KMS-11 (cell line): ENCODE measurements at regions not wholly inside any gene's neighbourhood (a gene's known extent, or its start where the extent isn't known, plus 50 kb on each side); places are given as distances from the start of the nearest gene placed in this dataset.

Source experiments
- H2AFZ ChIP-seq: fragments of 200-600 bp; sonication (generic); 2 replicates; pipeline ENCODE4 v1.6.1; 2016; ENCODE audit warnings: antibody characterized with exemption, mixed run types, low read depth
- H3K27ac ChIP-seq: fragments of 200-600 bp; sonication (generic); 2 replicates; pipeline ENCODE4 v1.6.1; 2016; ENCODE audit warnings: mild to moderate bottlenecking, mixed run types
- H3K27me3 ChIP-seq: fragments of 200-600 bp; sonication (generic); 2 replicates; pipeline ENCODE4 v1.6.1; 2017; ENCODE audit warnings: mild to moderate bottlenecking, low read depth, mixed run types, moderate library complexity; ENCODE audit not compliant: insufficient read depth
- H3K36me3 ChIP-seq: fragments of 200-600 bp; sonication (generic); 2 replicates; pipeline ENCODE4 v1.6.1; 2017; ENCODE audit warnings: mild to moderate bottlenecking, mixed run types; ENCODE audit not compliant: insufficient read depth
- H3K4me1 ChIP-seq: fragments of 200-600 bp; sonication (generic); 2 replicates; pipeline ENCODE4 v1.6.1; 2016; ENCODE audit warnings: mild to moderate bottlenecking, low read depth, mixed run types; ENCODE audit not compliant: poor library complexity, severe bottlenecking
- H3K4me2 ChIP-seq: fragments of 200-600 bp; sonication (generic); 2 replicates; pipeline ENCODE4 v1.7.0; 2016; ENCODE audit warnings: mild to moderate bottlenecking, mixed run types
- H3K4me3 ChIP-seq: fragments of 200-600 bp; sonication (generic); IDR thresholded peaks from 2 replicates; pipeline ENCODE4 v1.6.1; 2017; ENCODE audit warnings: low read depth, low read length, mixed read lengths; ENCODE audit not compliant: insufficient read depth
- H3K79me2 ChIP-seq: fragments of 200-600 bp; sonication (generic); 2 replicates; pipeline ENCODE4 v1.6.1; 2016; ENCODE audit warnings: low read depth, mixed run types; ENCODE audit not compliant: insufficient read depth
- H3K9ac ChIP-seq: fragments of 200-600 bp; sonication (generic); 2 replicates; pipeline ENCODE4 v1.6.1; 2016; ENCODE audit warnings: mild to moderate bottlenecking, mixed run types
- H4K20me1 ChIP-seq: fragments of 200-600 bp; sonication (generic); 2 replicates; pipeline ENCODE4 v1.6.1; 2016; ENCODE audit warnings: mild to moderate bottlenecking, mixed run types; ENCODE audit not compliant: insufficient read depth
- CTCF ChIP-seq: fragments of 200-600 bp; sonication (generic); conservative IDR thresholded peaks from 2 replicates; pipeline ENCODE4 v1.6.1; 2017; ENCODE audit warnings: low read depth, mild to moderate bottlenecking, antibody characterized with exemption, low read length, moderate library complexity, mixed read lengths

- no peak overlapping the region for H3K4me2 ChIP-seq
- no peaks in the 10 kb centered on the region for H3K36me3 ChIP-seq
- H3K4me1 ChIP-seq, result no peaks in the 10 kb centered on the region
- no peak overlapping the region for H3K9ac ChIP-seq
- no peak overlapping the region for H3K4me3 ChIP-seq
- H3K79me2 ChIP-seq, result no peaks in the 10 kb centered on the region
- TF ChIP-seq CTCF, result no peak
- H3K27ac ChIP-seq, result no peak overlapping the region
- no peak overlapping the region for H2AFZ ChIP-seq
- no peaks in the 10 kb centered on the region for H4K20me1 ChIP-seq
- H3K27me3 ChIP-seq, result no peaks in the 10 kb centered on the region
Observed at GRCh38 chr1:38787041-38787440, 72.5 kb downstream of the RRAGC start.

- Histone ChIP-seq H4K20me1 (no peaks in the 10 kb centered on the region), H3K9ac (no peak overlapping the region), H3K27ac (no peak overlapping the region), H2AFZ (no peak overlapping the region), H3K4me3 (no peak overlapping the region), H3K79me2 (no peaks in the 10 kb centered on the region), H3K36me3 (no peaks in the 10 kb centered on the region), H3K4me1 (no peaks in the 10 kb centered on the region), H3K4me2 (no peak overlapping the region), H3K27me3 (no peaks in the 10 kb centered on the region)
- no peak for TF ChIP-seq CTCF
Observed at GRCh38 chr1:38786040-38786436, 73.5 kb downstream of the RRAGC start.

- no peaks in the 10 kb centered on the region for H3K4me1 ChIP-seq
- H2AFZ ChIP-seq, result no peak overlapping the region
- no peak for TF ChIP-seq CTCF
- H3K27me3 ChIP-seq, result no peaks in the 10 kb centered on the region
- no peak overlapping the region for H3K4me3 ChIP-seq
- H3K9ac ChIP-seq, result no peak overlapping the region
- H4K20me1 ChIP-seq, result no peaks in the 10 kb centered on the region
- H3K27ac ChIP-seq, result no peak overlapping the region
- H3K4me2 ChIP-seq, result no peak overlapping the region
- H3K36me3 ChIP-seq, result no peaks in the 10 kb centered on the region
- H3K79me2 ChIP-seq, result no peaks in the 10 kb centered on the region
Observed at GRCh38 chr1:38785285-38786039, 74.1 kb downstream of the RRAGC start.

- Histone ChIP-seq H4K20me1 (no peaks in the 10 kb centered on the region), H3K4me2 (no peak overlapping the region), H3K36me3 (no peaks in the 10 kb centered on the region), H3K4me3 (no peak overlapping the region), H3K9ac (no peak overlapping the region), H3K27ac (no peak overlapping the region), H3K4me1 (no peaks in the 10 kb centered on the region), H2AFZ (no peak overlapping the region), H3K79me2 (no peaks in the 10 kb centered on the region), H3K27me3 (no peaks in the 10 kb centered on the region)
- no peak for TF ChIP-seq CTCF
Observed at GRCh38 chr1:38784452-38785284, 74.9 kb downstream of the RRAGC start.
